HG03432 (cell line): ENCODE measurements at regions not wholly inside any gene's neighbourhood (a gene's known extent, or its start where the extent isn't known, plus 50 kb on each side); places are given as distances from the start of the nearest gene placed in this dataset.

Source experiments
- ATAC-seq: cut with Tn5 transposase; IDR thresholded peaks from one replicate; pipeline ENCODE4 v1.9.1; 2021; ENCODE audit warnings: mild to moderate bottlenecking, moderate library complexity; ENCODE audit not compliant: unreplicated experiment

GRCh38 chr16:72367851-72368250 is 195.9 kb upstream of the PMFBP1 start:
- no peak for ATAC-seq

- no peak for ATAC-seq
Observed at GRCh38 chr16:72362973-72363372, 191.0 kb upstream of the PMFBP1 start.

GRCh38 chr16:72362476-72362875 is 190.5 kb upstream of the PMFBP1 start:
- no peak for ATAC-seq

GRCh38 chr16:72357910-72358309 is 186.0 kb upstream of the PMFBP1 start:
- ATAC-seq: no peak

- ATAC-seq: no peak
Observed at GRCh38 chr16:72355561-72355960, 183.6 kb upstream of the PMFBP1 start.

- no peak for ATAC-seq
Observed at GRCh38 chr16:72349719-72350118, 177.8 kb upstream of the PMFBP1 start.

GRCh38 chr16:72332926-72333325 is 161.0 kb upstream of the PMFBP1 start:
- no peak for ATAC-seq

GRCh38 chr16:72324578-72324977 is 152.6 kb upstream of the PMFBP1 start:
- no peak for ATAC-seq

GRCh38 chr16:72317446-72317845 is 145.5 kb upstream of the PMFBP1 start:
- no peak for ATAC-seq

GRCh38 chr16:72313903-72314302 is 141.9 kb upstream of the PMFBP1 start:
- no peak for ATAC-seq

GRCh38 chr16:72312828-72313227 is 140.9 kb upstream of the PMFBP1 start:
- no peak for ATAC-seq

GRCh38 chr16:72311426-72311825 is 139.5 kb upstream of the PMFBP1 start:
- ATAC-seq: no peak

- no peak for ATAC-seq
Observed at GRCh38 chr16:72309001-72309400, 137.0 kb upstream of the PMFBP1 start.

- ATAC-seq: no peak
Observed at GRCh38 chr16:72308396-72308795, 136.4 kb upstream of the PMFBP1 start.

- no peak for ATAC-seq
Observed at GRCh38 chr16:72302332-72302731, 130.4 kb upstream of the PMFBP1 start.

GRCh38 chr16:72301523-72302236 is 129.7 kb upstream of the PMFBP1 start:
- no peak for ATAC-seq

GRCh38 chr16:72300892-72301291 is 128.9 kb upstream of the PMFBP1 start:
- ATAC-seq: no peak

GRCh38 chr16:72299684-72300243 is 127.8 kb upstream of the PMFBP1 start:
- ATAC-seq: no peak

- ATAC-seq: no peak
Observed at GRCh38 chr16:72298961-72299360, 127.0 kb upstream of the PMFBP1 start.

GRCh38 chr16:72295914-72296313 is 124.0 kb upstream of the PMFBP1 start:
- no peak for ATAC-seq

- ATAC-seq: no peak
Observed at GRCh38 chr16:72291531-72291981, 119.6 kb upstream of the PMFBP1 start.

- no peak for ATAC-seq
Observed at GRCh38 chr16:72291121-72291520, 119.2 kb upstream of the PMFBP1 start.

- ATAC-seq: no peak
Observed at GRCh38 chr16:72287649-72288048, 115.7 kb upstream of the PMFBP1 start.
